NCI-H1417 treated with DMSO at 0.1 percent for 48 hours (cell line): ENCODE measurements at regions not wholly inside any gene's neighbourhood (a gene's known extent, or its start where the extent isn't known, plus 50 kb on each side); places are given as distances from the start of the nearest gene placed in this dataset.
"Not testable (repeated sequence)": the region's sequence is repeated elsewhere in the genome, so short reads cannot be mapped to it uniquely, and the experiment has no call there.

Source experiments
- DNase-seq: peaks from one replicate; lab custom pipeline; 2025; lab: John Stamatoyannopoulos, UW

GRCh38 chr12:78269620-78270019 is 438.9 kb downstream of the NAV3 start:
- no peak for DNase-seq

GRCh38 chr12:78271546-78271945 is 440.9 kb downstream of the NAV3 start:
- DNase-seq: no peak

DNA sequence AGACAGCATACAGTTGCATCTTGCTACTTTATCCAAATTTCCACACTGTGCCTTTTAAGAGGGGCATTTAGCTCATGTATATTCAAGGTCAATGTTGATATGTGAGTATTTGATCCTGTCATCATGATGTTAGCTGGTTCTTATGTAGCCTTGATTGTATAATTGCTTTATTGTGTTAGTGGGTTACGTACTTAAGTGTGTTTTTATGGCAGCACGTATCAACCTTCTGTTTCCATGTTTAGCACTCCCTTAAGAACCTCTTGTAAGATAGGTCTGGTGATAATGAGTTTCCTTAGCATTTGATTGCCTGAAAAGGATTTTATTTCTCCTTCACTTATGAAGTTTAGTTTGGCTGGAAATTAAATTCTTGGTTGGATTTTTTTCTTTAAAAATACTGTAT is 445.2 kb downstream of the NAV3 start:
- no peak for DNase-seq

DNA sequence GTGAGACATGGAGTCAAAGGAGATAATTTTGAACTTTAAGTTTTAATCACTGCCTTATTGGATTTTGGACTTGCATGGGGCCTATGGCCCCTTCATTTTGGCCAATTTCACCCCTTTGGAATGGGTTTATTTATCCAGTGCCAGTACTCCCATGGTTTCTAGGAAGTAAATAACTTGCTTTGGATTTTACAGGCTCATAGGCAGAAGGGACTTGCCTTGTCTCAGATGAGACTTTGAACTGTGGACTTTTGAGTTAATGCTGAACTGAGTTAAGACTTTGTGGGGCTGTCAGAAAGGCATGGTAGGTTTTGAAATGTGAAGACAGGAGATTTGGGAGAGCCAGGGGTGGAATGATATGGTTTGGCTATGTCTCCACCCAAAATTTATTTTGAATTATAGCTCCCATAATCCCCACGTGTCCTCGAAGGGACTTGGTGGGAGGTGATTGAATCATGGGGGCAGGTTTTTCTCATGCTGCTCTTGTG is 448.1 kb downstream of the NAV3 start:
- DNase-seq: no peak

- no peak for DNase-seq
Observed at GRCh38 chr12:78279567-78279966, 448.9 kb downstream of the NAV3 start.

GRCh38 chr12:78281102-78281501 is 450.4 kb downstream of the NAV3 start:
- DNase-seq: not testable (repeated sequence)

DNA sequence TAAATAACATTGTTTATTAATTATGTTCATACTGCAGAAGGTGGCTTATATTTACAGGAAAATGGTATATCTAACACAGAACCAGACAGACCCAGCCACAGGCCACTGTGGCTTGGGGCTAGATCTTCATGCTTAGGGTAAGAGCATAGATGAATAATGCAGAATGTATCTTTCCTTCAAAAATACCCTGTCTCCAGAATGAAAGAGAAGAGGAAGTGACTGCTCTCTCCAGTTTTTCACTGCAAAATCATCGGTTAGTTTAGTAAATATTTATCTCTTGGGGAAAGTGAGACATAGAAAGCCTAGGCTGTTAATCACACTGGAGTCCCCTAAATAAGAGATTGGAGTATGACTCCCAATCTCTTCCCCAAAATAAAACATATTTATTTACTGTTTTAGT is 453.7 kb downstream of the NAV3 start:
- no peak for DNase-seq

DNA sequence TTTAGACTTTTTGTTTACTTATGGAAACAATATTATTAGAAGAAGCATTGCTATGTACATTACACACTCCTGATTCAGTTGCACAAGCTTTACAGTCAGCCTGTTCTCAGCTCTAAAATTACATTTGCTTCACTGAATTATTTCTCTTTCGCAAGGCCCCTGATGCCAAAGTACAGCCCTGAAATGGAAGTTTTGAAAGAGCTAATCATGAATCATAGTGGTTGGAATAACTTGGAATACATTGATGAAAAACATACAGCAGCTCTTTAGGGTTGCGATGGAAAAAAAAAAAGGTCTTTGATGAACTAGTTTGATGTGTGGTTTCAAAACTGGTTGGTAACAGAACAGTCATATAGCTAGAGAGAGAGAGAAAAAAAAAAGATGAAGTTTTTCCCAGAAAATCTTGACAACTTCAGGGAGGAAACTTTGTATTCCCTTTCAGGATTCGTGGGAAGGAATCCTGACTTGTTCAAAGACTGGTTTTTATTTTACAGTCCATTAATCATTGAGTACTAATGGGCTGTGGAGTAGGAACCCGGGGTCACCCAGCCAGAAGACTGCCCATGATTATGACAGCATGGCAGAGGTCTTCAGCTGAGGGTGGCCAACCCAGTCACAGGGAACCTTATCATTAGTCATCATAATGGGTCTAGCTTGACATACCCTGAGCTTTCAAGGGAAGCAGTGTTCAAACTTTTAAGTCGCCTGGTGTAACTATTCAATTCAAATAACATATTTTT is 460.1 kb downstream of the NAV3 start:
- no peak for DNase-seq

DNA sequence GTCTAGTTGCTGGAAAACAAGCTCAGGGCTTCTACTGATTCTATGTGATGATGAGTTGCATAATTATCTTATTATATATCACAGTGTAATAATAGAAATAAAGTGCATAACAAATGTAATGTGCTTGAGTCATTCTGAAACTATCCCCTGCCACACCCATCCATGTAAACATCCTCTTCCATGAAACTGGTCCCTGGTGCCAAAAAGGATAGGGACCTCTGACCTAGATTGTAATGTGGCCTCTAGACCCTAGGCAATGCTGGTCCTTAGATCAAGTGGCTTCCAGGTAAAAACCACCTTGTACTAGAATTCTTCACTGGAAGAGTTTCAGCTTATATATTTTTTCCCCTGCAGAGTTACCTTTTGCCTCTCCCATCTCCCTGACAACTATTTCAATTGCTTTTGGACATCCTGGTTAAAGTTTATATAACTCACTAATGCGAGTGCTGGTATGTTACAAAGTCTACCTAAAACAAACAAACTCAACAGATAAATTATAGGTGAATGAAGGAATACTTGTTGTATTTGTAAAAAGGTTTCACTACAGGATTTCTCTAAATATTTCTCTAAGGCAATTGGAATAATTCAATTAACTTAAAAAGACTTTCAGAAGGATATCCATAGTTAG is 462.5 kb downstream of the NAV3 start:
- no peak for DNase-seq

- DNase-seq: not testable (repeated sequence)
Observed at GRCh38 chr12:78301282-78301681, 470.6 kb downstream of the NAV3 start.

DNA sequence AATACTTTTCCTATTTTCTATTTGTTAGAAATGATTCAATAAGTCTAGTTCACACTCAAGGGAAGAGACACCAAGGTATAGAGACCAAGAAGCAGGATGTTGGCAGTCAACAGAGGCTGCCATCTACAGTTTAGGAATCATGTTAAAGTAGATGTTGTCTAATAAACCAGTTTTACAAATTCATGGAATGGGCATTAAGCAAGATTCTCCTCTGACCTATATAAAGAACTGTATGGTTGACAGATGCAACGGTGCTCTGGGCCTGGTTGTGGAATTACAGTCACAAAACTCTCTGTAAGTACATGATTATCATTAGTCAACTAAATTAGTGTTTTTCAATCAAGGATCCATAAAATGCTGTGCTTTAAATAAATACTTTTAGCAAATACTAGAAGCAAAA is 475.1 kb downstream of the NAV3 start:
- no peak for DNase-seq

DNA sequence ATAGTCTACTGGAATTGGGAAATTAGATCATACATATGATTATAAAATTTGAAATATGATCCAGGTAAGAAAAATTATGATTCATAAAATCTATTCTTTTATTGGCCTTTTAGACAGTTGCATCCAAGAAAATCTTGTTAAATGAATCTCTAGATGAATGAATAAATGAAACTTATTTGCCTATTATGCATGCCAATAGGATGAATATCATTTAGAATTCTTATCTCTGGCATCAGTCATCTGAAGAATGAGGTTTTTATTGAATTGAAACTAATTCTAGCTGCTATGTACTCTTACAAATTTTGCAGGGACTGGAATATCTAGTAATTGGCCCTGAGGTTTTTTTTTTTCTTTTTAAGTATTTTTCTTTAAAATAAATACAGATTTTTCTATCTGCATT is 475.5 kb downstream of the NAV3 start:
- DNase-seq: no peak

DNA sequence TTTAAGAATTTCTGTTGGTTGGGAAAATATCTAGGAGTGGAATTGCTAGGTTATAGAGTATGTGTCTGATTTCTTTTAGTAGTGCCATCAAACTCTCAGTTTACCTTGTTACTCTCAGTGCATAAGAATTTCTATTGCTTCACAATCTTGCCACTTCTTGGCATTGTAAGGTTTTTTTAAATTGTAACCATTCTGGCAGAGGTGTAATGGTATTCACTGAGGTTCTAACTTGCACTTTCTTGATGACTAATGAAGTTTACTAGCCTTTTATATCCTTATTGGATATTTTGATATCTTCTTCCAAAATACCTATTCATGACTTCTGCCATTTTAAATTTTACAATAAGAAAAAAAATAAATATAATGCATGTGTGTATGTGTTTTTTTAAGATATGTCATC is 478.0 kb downstream of the NAV3 start:
- DNase-seq: no peak

DNA sequence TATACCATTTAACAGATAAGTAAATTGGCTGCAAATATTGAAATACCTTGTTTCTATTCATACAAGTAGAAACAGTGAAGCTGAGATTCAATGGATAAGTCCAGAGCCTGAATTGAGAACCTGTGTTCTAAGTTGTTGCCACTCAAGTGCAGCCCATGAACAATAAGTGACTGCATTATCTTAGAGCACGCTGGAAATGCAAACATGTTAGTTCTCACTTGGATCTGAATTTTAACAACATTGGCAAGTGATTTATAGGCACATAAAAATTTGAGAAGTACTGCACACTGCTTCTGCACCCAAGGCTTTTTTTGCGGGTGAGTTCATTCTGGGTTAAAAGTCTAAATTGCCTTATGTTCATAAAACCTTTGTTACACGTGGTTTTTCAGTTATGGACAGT is 484.3 kb downstream of the NAV3 start:
- no peak for DNase-seq

DNA sequence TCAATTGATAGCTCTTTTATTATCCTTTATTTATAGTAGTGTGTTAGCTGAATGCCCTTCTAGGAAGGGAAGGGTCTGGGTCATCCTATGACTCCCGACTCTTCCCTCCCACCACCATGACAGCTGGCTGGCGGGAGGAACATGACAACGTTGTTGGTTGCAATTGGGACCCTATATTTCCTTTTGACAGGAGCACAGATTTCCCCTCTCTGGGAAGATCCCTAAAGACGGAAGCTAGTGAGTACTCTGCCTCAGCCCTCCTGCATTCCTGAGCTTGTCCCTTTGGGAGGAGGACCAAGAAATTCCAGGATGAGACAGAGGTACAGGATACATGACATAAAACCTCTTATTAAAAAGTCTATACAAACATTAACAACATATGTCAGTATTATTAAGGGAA is 485.4 kb downstream of the NAV3 start:
- no peak for DNase-seq

GRCh38 chr12:78316631-78317468 is 486.2 kb downstream of the NAV3 start:
- DNase-seq: no peak

- DNase-seq: no peak
Observed at GRCh38 chr12:78321696-78322095, 491.0 kb downstream of the NAV3 start.

DNA sequence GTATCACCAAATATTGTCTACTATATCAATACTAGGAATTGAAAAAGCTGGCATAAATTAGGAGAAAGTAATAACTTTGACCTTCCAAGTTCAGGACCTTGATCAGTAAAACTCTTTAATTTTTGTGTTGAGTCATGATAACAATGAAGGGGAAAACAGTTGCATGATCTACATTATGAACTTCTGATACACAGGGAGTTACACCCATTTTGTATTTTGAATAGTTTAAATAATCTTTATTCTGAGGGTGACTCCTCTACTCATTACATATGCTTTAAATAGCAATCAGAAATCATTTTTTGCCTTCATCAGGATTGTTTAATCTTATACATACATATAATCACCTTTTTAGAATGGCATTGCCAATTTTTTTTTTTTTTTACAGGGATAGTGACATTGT is 492.5 kb downstream of the NAV3 start:
- no peak for DNase-seq

- no peak for DNase-seq
Observed at GRCh38 chr12:78324234-78324633, 493.5 kb downstream of the NAV3 start.

GRCh38 chr12:78328524-78328923 is 497.8 kb downstream of the NAV3 start:
- DNase-seq: no peak

DNA sequence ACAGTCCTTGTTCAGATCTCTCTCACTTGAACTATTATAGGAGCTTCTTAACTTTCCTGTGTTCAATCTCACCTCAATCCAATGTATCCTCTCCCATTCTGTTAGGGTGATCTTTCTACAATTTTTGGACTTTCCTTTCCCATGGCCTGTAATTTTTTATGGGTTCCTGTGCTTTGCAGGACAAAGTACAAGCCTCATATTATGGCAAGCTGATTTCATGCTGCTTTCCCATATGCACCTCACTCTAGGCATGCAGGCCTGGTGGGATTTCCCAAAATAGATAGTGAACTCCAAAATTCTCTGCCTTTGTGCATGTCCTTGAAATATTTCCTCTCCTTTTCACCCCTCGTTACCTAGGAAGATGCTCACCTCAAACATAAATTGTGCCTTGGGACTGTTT is 499.4 kb downstream of the NAV3 start:
- DNase-seq: no peak

DNA sequence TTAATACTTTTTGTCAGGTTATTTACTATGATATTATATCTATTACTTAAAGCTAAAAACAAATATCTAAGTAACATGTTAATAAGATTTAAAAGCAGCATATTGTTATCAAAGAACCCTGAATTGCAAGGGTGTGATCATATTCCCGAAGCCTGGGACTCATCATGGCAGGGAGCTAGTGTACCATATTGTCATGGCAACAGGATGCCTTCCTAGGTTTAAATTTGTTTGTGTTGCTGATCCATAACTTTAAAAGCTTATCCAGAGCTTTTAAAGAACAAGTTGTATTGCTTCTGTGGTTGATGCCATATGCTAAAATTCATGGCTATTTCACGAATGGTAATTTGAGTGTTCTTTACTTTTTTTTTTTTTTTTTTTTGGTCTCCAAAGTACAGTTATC is 500.5 kb downstream of the NAV3 start:
- DNase-seq: no peak

GRCh38 chr12:78331753-78332152 is 501.1 kb downstream of the NAV3 start:
- no peak for DNase-seq
